Astrocyte (in vitro differentiated cells and primary cell): ENCODE measurements at regions not wholly inside any gene's neighbourhood (a gene's known extent, or its start where the extent isn't known, plus 50 kb on each side); places are given as distances from the start of the nearest gene placed in this dataset.

ENCODE experiments used
- DNase-seq: peaks from one replicate; pipeline ENCODE4 v3.0.0-alpha.2; 2010; ENCODE audit warnings: low read depth
- FAIRE-seq: peaks from 2 replicates; lab custom pipeline; 2011; peaks lifted over from hg19 to GRCh38; lab: Jason Lieb, UNC
- H2AFZ ChIP-seq: 2 replicates; pipeline ENCODE4 v1.6.0; 2012; ENCODE audit warnings: low read depth, low read length, inconsistent platforms
- H3K27ac ChIP-seq: 2 replicates; pipeline ENCODE4 v1.5.1; 2011; ENCODE audit warnings: low read depth, low read length, inconsistent platforms
- H3K27me3 ChIP-seq: 2 replicates; pipeline ENCODE4 v1.6.0; 2011; ENCODE audit warnings: low read length, inconsistent platforms; ENCODE audit not compliant: insufficient read depth
- H3K36me3 ChIP-seq: 2 replicates; pipeline ENCODE4 v1.5.1; 2011; ENCODE audit warnings: low read length, inconsistent platforms; ENCODE audit not compliant: insufficient read depth
- H3K4me1 ChIP-seq: 2 replicates; pipeline ENCODE4 v1.5.1; 2011; ENCODE audit warnings: low read length, inconsistent platforms; ENCODE audit not compliant: insufficient read depth
- H3K4me2 ChIP-seq: 2 replicates; pipeline ENCODE4 v1.6.0; 2012; ENCODE audit warnings: low read length, inconsistent platforms
- H3K4me3 ChIP-seq: 2 replicates; pipeline ENCODE4 v1.5.1; 2011; ENCODE audit warnings: low read depth, mild to moderate bottlenecking, low read length, inconsistent platforms; ENCODE audit not compliant: insufficient read depth
- H3K79me2 ChIP-seq: 2 replicates; pipeline ENCODE4 v1.6.0; 2012; ENCODE audit warnings: mild to moderate bottlenecking, low read length, inconsistent platforms; ENCODE audit not compliant: insufficient read depth
- H3K9ac ChIP-seq: 2 replicates; pipeline ENCODE4 v1.6.0; 2012; ENCODE audit warnings: mild to moderate bottlenecking, low read length, inconsistent platforms
- H3K9me3 ChIP-seq: 2 replicates; pipeline ENCODE4 v1.5.1; 2012; ENCODE audit warnings: low read depth, mild to moderate bottlenecking, low read length, inconsistent platforms; ENCODE audit not compliant: insufficient read depth
- H4K20me1 ChIP-seq: 2 replicates; pipeline ENCODE4 v1.6.0; 2012; ENCODE audit warnings: low read length, inconsistent platforms; ENCODE audit not compliant: insufficient read depth
- H3K27ac Mint-ChIP-seq: one replicate; pipeline ENCODE4 v1.8.0; 2021; ENCODE audit warnings: mild to moderate bottlenecking, mixed read lengths; ENCODE audit not compliant: unreplicated experiment
- H3K27me3 Mint-ChIP-seq: one replicate; pipeline ENCODE4 v1.8.0; 2021; ENCODE audit warnings: low read depth, mixed read lengths; ENCODE audit not compliant: unreplicated experiment
- H3K36me3 Mint-ChIP-seq: one replicate; pipeline ENCODE4 v1.8.0; 2021; ENCODE audit warnings: low read depth, mixed read lengths; ENCODE audit not compliant: unreplicated experiment
- H3K4me1 Mint-ChIP-seq: one replicate; pipeline ENCODE4 v1.8.0; 2021; ENCODE audit warnings: low read depth, mixed read lengths; ENCODE audit not compliant: unreplicated experiment
- H3K4me3 Mint-ChIP-seq: one replicate; pipeline ENCODE4 v1.8.0; 2021; ENCODE audit warnings: mild to moderate bottlenecking, moderate library complexity, mixed read lengths; ENCODE audit not compliant: unreplicated experiment
- H3K9me3 Mint-ChIP-seq: one replicate; pipeline ENCODE4 v1.8.0; 2021; ENCODE audit warnings: mild to moderate bottlenecking, mixed read lengths; ENCODE audit not compliant: unreplicated experiment
- CTCF ChIP-seq: IDR thresholded peaks from 2 replicates; pipeline ENCODE4 v1.5.1; 2011; ENCODE audit warnings: low read depth, mild to moderate bottlenecking, inconsistent platforms, low read length, moderate library complexity; ENCODE audit not compliant: insufficient read depth
- EZH2 ChIP-seq: IDR thresholded peaks from 2 replicates; pipeline ENCODE4 v1.6.1; 2012; ENCODE audit warnings: mild to moderate bottlenecking, low read length, inconsistent platforms; ENCODE audit not compliant: insufficient read depth

- H3K27me3 Mint-ChIP-seq: no peaks in the 10 kb centered on the region
- Histone ChIP-seq H3K79me2 (no peaks in the 10 kb centered on the region), H3K36me3 (no peaks in the 10 kb centered on the region), H2AFZ (no peak overlapping the region), H4K20me1 (no peaks in the 10 kb centered on the region), H3K9me3 (no peaks in the 10 kb centered on the region), H3K4me1 (no peaks in the 10 kb centered on the region), H3K4me2 (no peak overlapping the region), H3K27me3 (no peaks in the 10 kb centered on the region), H3K27ac (no peak overlapping the region), H3K4me3 (no peak overlapping the region), H3K9ac (no peak overlapping the region)
- DNase-seq (no peak), FAIRE-seq (no peak)
- no peak for TF ChIP-seq CTCF
- no peak for TF ChIP-seq EZH2
- H3K9me3 Mint-ChIP-seq: no peaks in the 10 kb centered on the region
- H3K4me1 Mint-ChIP-seq: peaks cover 14% of the 10 kb centered on the region
- H3K4me3 Mint-ChIP-seq: no peak overlapping the region
- no peak overlapping the region for H3K27ac Mint-ChIP-seq
- H3K36me3 Mint-ChIP-seq: no peaks in the 10 kb centered on the region
These were observed 393.5 kb downstream of the TRIML1 start for GRCh38 chr4:188532751-188533150.

DNA sequence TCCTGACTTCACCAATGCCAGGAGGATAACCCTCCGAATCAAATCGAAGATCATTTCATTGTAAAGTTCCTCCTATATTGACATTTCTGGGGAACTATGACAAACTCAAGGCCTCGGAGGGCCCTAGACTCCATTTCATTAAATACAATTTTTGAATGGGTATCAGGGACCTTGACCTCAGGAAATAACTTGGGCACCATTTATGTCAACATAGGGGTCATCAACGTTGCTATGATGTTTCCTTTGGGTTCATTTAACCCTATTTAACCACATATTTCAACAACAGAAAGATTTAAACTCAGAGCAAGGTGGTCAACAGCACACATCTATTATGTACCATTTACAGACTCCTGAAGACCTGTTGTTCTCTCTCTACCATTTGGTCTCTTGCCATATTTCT lies 395.1 kb downstream of the TRIML1 start:
- H3K27me3 ChIP-seq: no peaks in the 10 kb centered on the region
- Mint-ChIP-seq H3K36me3 (no peaks in the 10 kb centered on the region), H3K27ac (no peak overlapping the region), H3K27me3 (no peaks in the 10 kb centered on the region), H3K9me3 (peaks cover 2% of the 10 kb centered on the region), H3K4me3 (no peak overlapping the region), H3K4me1 (peaks cover 14% of the 10 kb centered on the region)
- DNase-seq (no peak), FAIRE-seq (no peak)
- TF ChIP-seq CTCF: no peak
- no peak for TF ChIP-seq EZH2
- no peaks in the 10 kb centered on the region for H3K36me3 ChIP-seq
- H3K9ac ChIP-seq: no peak overlapping the region
- no peaks in the 10 kb centered on the region for H4K20me1 ChIP-seq
- no peaks in the 10 kb centered on the region for H3K4me1 ChIP-seq
- H3K9me3 ChIP-seq: peaks cover 4% of the 10 kb centered on the region
- H3K4me3 ChIP-seq: no peak overlapping the region
- no peak overlapping the region for H3K27ac ChIP-seq
- no peak overlapping the region for H2AFZ ChIP-seq
- no peak overlapping the region for H3K4me2 ChIP-seq
- H3K79me2 ChIP-seq: no peaks in the 10 kb centered on the region

DNA sequence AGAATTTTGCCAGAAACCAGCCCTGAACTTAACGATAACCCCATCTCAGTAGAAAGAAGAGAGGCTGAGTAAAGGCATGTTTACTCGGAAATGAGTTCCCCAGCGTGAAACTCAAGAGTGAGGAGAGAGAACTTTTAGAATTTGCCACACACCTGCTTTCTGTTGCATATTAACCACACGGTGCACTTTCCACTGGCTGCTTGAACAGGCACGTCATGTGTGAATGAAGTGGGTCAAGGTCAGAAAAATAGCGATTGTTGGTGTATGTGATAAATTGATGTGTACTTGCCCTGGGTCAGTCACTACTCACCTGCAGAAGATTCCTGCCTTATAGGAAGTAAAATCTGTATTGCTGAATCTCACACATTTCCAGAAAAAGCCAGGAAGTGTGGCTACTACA lies 395.7 kb downstream of the TRIML1 start:
- FAIRE-seq: no peak
- Histone ChIP-seq H3K4me1 (no peaks in the 10 kb centered on the region), H2AFZ (no peak overlapping the region), H3K9ac (no peak overlapping the region), H3K4me2 (no peak overlapping the region), H3K4me3 (no peak overlapping the region), H4K20me1 (no peaks in the 10 kb centered on the region), H3K79me2 (no peaks in the 10 kb centered on the region), H3K36me3 (no peaks in the 10 kb centered on the region), H3K27ac (no peak overlapping the region), H3K27me3 (no peaks in the 10 kb centered on the region), H3K9me3 (peaks cover 4% of the 10 kb centered on the region)
- no peak overlapping the region for H3K4me3 Mint-ChIP-seq
- peaks cover 2% of the 10 kb centered on the region for H3K9me3 Mint-ChIP-seq
- H3K27ac Mint-ChIP-seq: no peak overlapping the region
- peaks cover 14% of the 10 kb centered on the region for H3K4me1 Mint-ChIP-seq
- no peak for DNase-seq
- no peaks in the 10 kb centered on the region for H3K27me3 Mint-ChIP-seq
- no peak for TF ChIP-seq EZH2
- no peak for TF ChIP-seq CTCF
- no peaks in the 10 kb centered on the region for H3K36me3 Mint-ChIP-seq
